NB4 (cell line): ENCODE measurements at regions not wholly inside any gene's neighbourhood (a gene's known extent, or its start where the extent isn't known, plus 50 kb on each side); places are given as distances from the start of the nearest gene placed in this dataset.

Experiments used
- CTCF ChIP-seq: IDR thresholded peaks from one replicate; pipeline ENCODE4 v1.5.1; 2012; ENCODE audit warnings: low read depth, low read length
- MAX ChIP-seq: IDR thresholded peaks from 2 replicates; pipeline ENCODE4 v1.6.1; 2011; ENCODE audit warnings: low read depth, low read length
- POLR2A ChIP-seq: IDR thresholded peaks from 2 replicates; pipeline ENCODE4 v1.6.1; 2011; ENCODE audit warnings: mild to moderate bottlenecking; ENCODE audit not compliant: insufficient read length; ENCODE audit errors: extremely low read depth

GRCh38 chr13:53110181-53110580 lies 81.6 kb downstream of the OLFM4 start:
- TF ChIP-seq CTCF (no peak), POLR2A (no peak), MAX (no peak)
